NT2/D1 (cell line): ENCODE measurements at regions not wholly inside any gene's neighbourhood (a gene's known extent, or its start where the extent isn't known, plus 50 kb on each side); places are given as distances from the start of the nearest gene placed in this dataset.

ENCODE experiments used
- SUZ12 ChIP-seq: IDR thresholded peaks from 2 replicates; pipeline ENCODE4 v1.6.1; 2011; ENCODE audit not compliant: insufficient read length, insufficient read depth; ENCODE audit errors: extremely low read depth
- YY1 ChIP-seq: IDR thresholded peaks from 2 replicates; pipeline ENCODE4 v1.6.1; 2011; ENCODE audit not compliant: insufficient read length, insufficient read depth
- ZNF274 ChIP-seq: IDR thresholded peaks from 2 replicates; pipeline ENCODE4 v1.6.1; 2011; ENCODE audit warnings: mild to moderate bottlenecking, low read depth, low read length

DNA sequence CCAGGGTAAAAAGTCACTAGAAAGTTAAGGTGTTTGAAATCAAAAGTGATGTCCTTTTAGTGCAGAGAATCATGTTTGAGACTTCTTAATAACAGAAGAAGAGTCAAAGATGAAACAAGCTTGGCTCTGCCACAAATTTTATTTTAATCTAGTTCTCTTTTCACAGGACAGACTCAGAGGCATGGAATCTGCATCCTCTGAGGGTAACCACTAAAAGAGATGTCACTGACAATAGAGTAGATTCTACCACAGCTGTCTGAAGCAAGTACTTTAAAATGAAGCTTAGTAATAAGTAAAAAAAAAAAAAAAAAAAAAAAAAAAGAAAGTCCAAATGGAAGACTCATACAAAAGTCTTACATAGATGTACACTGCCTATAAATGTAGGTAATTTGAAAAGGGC, 519.7 kb upstream of the PRMT6 start:
- no peak for TF ChIP-seq ZNF274
- no peak for TF ChIP-seq SUZ12
- TF ChIP-seq YY1: no peak
